Tibial nerve (tissue), 3 donors: ENCODE measurements at regions not wholly inside any gene's neighbourhood (a gene's known extent, or its start where the extent isn't known, plus 50 kb on each side); places are given as distances from the start of the nearest gene placed in this dataset.

Experiments
- CTCF ChIP-seq, 5 experiments: fragments of 200-600 bp in 3 of 5; fragments of 450-650 bp in 2 of 5; sonication (generic) in 3 of 5; IDR thresholded peaks; one replicate each; pipeline ENCODE4 v1.5.1; 2016 to 2019; ENCODE audit warnings: antibody characterized with exemption in 5 of 5, mild to moderate bottlenecking in 3 of 5, moderate library complexity in 2 of 5
- POLR2A ChIP-seq, 2 donors: fragments of 450-650 bp; IDR thresholded peaks; one replicate each; pipeline ENCODE4 v1.6.1; 2017; ENCODE audit warnings: antibody characterized with exemption in 2 of 2, mild to moderate bottlenecking in 2 of 2, moderate library complexity in 2 of 2

DNA sequence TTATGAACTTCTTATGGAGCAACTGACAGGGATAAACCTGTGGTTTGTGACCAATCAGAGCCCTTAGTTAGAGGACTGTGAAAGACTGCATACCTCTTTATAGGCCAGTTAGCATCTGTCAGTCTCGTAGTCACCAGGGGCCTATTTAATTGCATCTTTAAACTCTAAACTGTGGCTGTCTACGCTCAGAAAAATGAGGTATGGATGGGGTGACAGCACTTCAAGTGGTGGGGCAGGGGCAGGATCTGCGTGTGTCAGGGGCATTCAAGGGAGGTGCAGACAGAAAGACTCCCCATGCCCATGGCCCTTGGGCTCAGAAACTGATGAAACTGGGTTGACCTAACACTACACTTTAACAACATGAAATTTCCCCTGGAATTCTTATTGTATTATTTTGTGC is 132.6 kb upstream of the TBCA start:
- no peak for TF ChIP-seq POLR2A (IDR thresholded peaks at IDR 0.05)
- no peak for TF ChIP-seq CTCF (IDR thresholded peaks at IDR 0.05)
